Prostate gland (tissue), 2 donors: ENCODE measurements at regions not wholly inside any gene's neighbourhood (a gene's known extent, or its start where the extent isn't known, plus 50 kb on each side); places are given as distances from the start of the nearest gene placed in this dataset.

Experiments used
- POLR2AphosphoS5 ChIP-seq: sonication (generic); formaldehyde crosslinking; IDR thresholded peaks from one replicate; pipeline ENCODE4 v1.6.1; 2017; ENCODE audit warnings: antibody characterized with exemption
- TF ChIP-seq, protein P1 (sequence below), 4 experiments: fragments of 200-600 bp in 2 of 4; fragments of 450-650 bp in 2 of 4; sonication (generic) in 2 of 4; IDR thresholded peaks; 1 replicate in 3 of 4; 2 replicates in 1 of 4; pipeline ENCODE4 v1.5.1; 2016 to 2019; ENCODE audit warnings: antibody characterized with exemption in 4 of 4, mild to moderate bottlenecking in 2 of 4, moderate library complexity in 2 of 4

DNA sequence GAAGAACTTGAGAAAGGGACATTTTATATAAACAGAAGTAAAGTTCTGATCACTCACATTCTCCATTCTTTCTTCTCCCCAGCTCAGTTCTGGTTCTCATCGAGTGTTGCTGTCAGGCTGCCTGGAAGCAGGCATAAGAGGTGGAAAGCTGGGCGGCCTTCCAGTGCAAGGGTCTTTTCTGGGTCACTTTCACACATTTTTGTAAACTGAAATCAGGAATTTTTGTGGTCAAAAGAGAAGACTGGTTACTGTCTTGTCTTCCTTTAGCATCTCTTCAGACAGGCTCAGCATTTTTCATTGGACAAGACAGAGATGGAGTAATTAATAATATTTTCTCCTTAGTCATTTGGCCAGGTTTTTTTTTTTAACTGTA lies 93.7 kb downstream of the CTH start:
- TF ChIP-seq, protein P1, sequence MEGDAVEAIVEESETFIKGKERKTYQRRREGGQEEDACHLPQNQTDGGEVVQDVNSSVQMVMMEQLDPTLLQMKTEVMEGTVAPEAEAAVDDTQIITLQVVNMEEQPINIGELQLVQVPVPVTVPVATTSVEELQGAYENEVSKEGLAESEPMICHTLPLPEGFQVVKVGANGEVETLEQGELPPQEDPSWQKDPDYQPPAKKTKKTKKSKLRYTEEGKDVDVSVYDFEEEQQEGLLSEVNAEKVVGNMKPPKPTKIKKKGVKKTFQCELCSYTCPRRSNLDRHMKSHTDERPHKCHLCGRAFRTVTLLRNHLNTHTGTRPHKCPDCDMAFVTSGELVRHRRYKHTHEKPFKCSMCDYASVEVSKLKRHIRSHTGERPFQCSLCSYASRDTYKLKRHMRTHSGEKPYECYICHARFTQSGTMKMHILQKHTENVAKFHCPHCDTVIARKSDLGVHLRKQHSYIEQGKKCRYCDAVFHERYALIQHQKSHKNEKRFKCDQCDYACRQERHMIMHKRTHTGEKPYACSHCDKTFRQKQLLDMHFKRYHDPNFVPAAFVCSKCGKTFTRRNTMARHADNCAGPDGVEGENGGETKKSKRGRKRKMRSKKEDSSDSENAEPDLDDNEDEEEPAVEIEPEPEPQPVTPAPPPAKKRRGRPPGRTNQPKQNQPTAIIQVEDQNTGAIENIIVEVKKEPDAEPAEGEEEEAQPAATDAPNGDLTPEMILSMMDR (IDR thresholded peaks at IDR 0.05) = no peak
- no peak for TF ChIP-seq POLR2AphosphoS5
